Activated T-cell treated with anti-CD3 and anti-CD28 coated beads, Interleukin-2, amount 50 U/mL, for 24 hours (primary cell): ENCODE measurements at regions not wholly inside any gene's neighbourhood (a gene's known extent, or its start where the extent isn't known, plus 50 kb on each side); places are given as distances from the start of the nearest gene placed in this dataset.
A peak's percentile ranks its signal among the peaks of the same experiment; 100 is the strongest.

ENCODE experiments used
- DNase-seq: peaks from one replicate; pipeline ENCODE4 v3.0.0-alpha.2; 2020
- H3K27ac Mint-ChIP-seq: 2 replicates; pipeline ENCODE4 v1.8.0; 2020; ENCODE audit warnings: mild to moderate bottlenecking, mixed read lengths
- H3K27me3 Mint-ChIP-seq: 2 replicates; pipeline ENCODE4 v1.8.0; 2020; ENCODE audit warnings: mixed read lengths
- H3K36me3 Mint-ChIP-seq: 2 replicates; pipeline ENCODE4 v1.8.0; 2020; ENCODE audit warnings: low read depth, mixed read lengths
- H3K4me1 Mint-ChIP-seq: 2 replicates; pipeline ENCODE4 v1.8.0; 2020; ENCODE audit warnings: low read depth, mixed read lengths
- H3K4me3 Mint-ChIP-seq: 2 replicates; pipeline ENCODE4 v1.8.0; 2020; ENCODE audit warnings: mild to moderate bottlenecking, moderate library complexity, mixed read lengths
- H3K9me3 Mint-ChIP-seq: 2 replicates; pipeline ENCODE4 v1.8.0; 2020; ENCODE audit warnings: mixed read lengths

- Mint-ChIP-seq H3K4me3 (no peak overlapping the region), H3K9me3 (no peaks in the 10 kb centered on the region), H3K4me1 (no peaks in the 10 kb centered on the region), H3K27ac (no peak overlapping the region), H3K27me3 (no peaks in the 10 kb centered on the region), H3K36me3 (no peaks in the 10 kb centered on the region)
- no peak for DNase-seq
These were observed 552.4 kb upstream of the DAB2 start for GRCh38 chr5:39977066-39977655.

- Mint-ChIP-seq H3K4me3 (no peak overlapping the region), H3K27ac (no peak overlapping the region), H3K36me3 (no peaks in the 10 kb centered on the region), H3K4me1 (no peaks in the 10 kb centered on the region), H3K9me3 (no peaks in the 10 kb centered on the region), H3K27me3 (peaks cover 7% of the 10 kb centered on the region)
- no peak for DNase-seq
These were observed 545.5 kb upstream of the DAB2 start for GRCh38 chr5:39970117-39970798.

- no peak for DNase-seq
- Mint-ChIP-seq H3K27me3 (peaks cover 7% of the 10 kb centered on the region), H3K36me3 (no peaks in the 10 kb centered on the region), H3K9me3 (no peaks in the 10 kb centered on the region), H3K27ac (no peak overlapping the region), H3K4me1 (no peaks in the 10 kb centered on the region), H3K4me3 (no peak overlapping the region)
These were observed 543.6 kb upstream of the DAB2 start for GRCh38 chr5:39968381-39968780.

GRCh38 chr5:39955156-39955555 lies 530.4 kb upstream of the DAB2 start:
- no peaks in the 10 kb centered on the region for H3K36me3 Mint-ChIP-seq
- no peaks in the 10 kb centered on the region for H3K27me3 Mint-ChIP-seq
- no peak overlapping the region for H3K27ac Mint-ChIP-seq
- H3K9me3 Mint-ChIP-seq: no peaks in the 10 kb centered on the region
- peaks cover 3% of the 10 kb centered on the region for H3K4me1 Mint-ChIP-seq
- H3K4me3 Mint-ChIP-seq: no peak overlapping the region
- no peak for DNase-seq

GRCh38 chr5:39951070-39951469 lies 526.3 kb upstream of the DAB2 start:
- no peaks in the 10 kb centered on the region for H3K9me3 Mint-ChIP-seq

GRCh38 chr5:39948867-39949468 lies 524.2 kb upstream of the DAB2 start:
- H3K27ac Mint-ChIP-seq: no peak overlapping the region
- H3K36me3 Mint-ChIP-seq: no peaks in the 10 kb centered on the region
- H3K4me3 Mint-ChIP-seq: no peak overlapping the region
- H3K27me3 Mint-ChIP-seq: no peaks in the 10 kb centered on the region
- H3K4me1 Mint-ChIP-seq: peaks cover 6% of the 10 kb centered on the region
- no peaks in the 10 kb centered on the region for H3K9me3 Mint-ChIP-seq
- no peak for DNase-seq

More at GRCh38 chr5:39951070-39951469, 526.3 kb upstream of the DAB2 start:
- no peaks in the 10 kb centered on the region for H3K27me3 Mint-ChIP-seq
- no peak overlapping the region for H3K4me3 Mint-ChIP-seq
- H3K36me3 Mint-ChIP-seq: no peaks in the 10 kb centered on the region
- peaks cover 6% of the 10 kb centered on the region for H3K4me1 Mint-ChIP-seq
- no peak overlapping the region for H3K27ac Mint-ChIP-seq
- no peak for DNase-seq

GRCh38 chr5:39948341-39948740 lies 523.6 kb upstream of the DAB2 start:
- no peaks in the 10 kb centered on the region for H3K36me3 Mint-ChIP-seq
- DNase-seq: no peak
- no peak overlapping the region for H3K4me3 Mint-ChIP-seq
- no peaks in the 10 kb centered on the region for H3K27me3 Mint-ChIP-seq
- H3K27ac Mint-ChIP-seq: no peak overlapping the region
- H3K9me3 Mint-ChIP-seq: no peaks in the 10 kb centered on the region
- peaks cover 6% of the 10 kb centered on the region for H3K4me1 Mint-ChIP-seq

- peak overlapping the region; percentile 0 for H3K27ac Mint-ChIP-seq
- DNase-seq: no peak
- no peaks in the 10 kb centered on the region for H3K9me3 Mint-ChIP-seq
- no peaks in the 10 kb centered on the region for H3K27me3 Mint-ChIP-seq
- peaks cover 6% of the 10 kb centered on the region for H3K4me1 Mint-ChIP-seq
- H3K36me3 Mint-ChIP-seq: no peaks in the 10 kb centered on the region
- H3K4me3 Mint-ChIP-seq: no peak overlapping the region
These were observed 522.9 kb upstream of the DAB2 start for GRCh38 chr5:39947657-39948056.

- Mint-ChIP-seq H3K27ac (no peak overlapping the region), H3K4me1 (peaks cover 6% of the 10 kb centered on the region), H3K36me3 (no peaks in the 10 kb centered on the region), H3K9me3 (no peaks in the 10 kb centered on the region), H3K27me3 (no peaks in the 10 kb centered on the region), H3K4me3 (no peak overlapping the region)
- DNase-seq: no peak
These were observed 521.7 kb upstream of the DAB2 start for GRCh38 chr5:39946356-39947045.

GRCh38 chr5:39945870-39946269 lies 521.1 kb upstream of the DAB2 start:
- DNase-seq: no peak
- Mint-ChIP-seq H3K9me3 (no peaks in the 10 kb centered on the region), H3K36me3 (no peaks in the 10 kb centered on the region), H3K27me3 (no peaks in the 10 kb centered on the region), H3K4me3 (no peak overlapping the region), H3K27ac (no peak overlapping the region), H3K4me1 (peaks cover 3% of the 10 kb centered on the region)

- Mint-ChIP-seq H3K27me3 (no peaks in the 10 kb centered on the region), H3K27ac (no peak overlapping the region), H3K36me3 (no peaks in the 10 kb centered on the region), H3K4me3 (no peak overlapping the region), H3K9me3 (no peaks in the 10 kb centered on the region), H3K4me1 (no peaks in the 10 kb centered on the region)
- no peak for DNase-seq
These were observed 519.0 kb upstream of the DAB2 start for GRCh38 chr5:39943811-39944210.

- DNase-seq: no peak
- H3K27me3 Mint-ChIP-seq: peaks cover 8% of the 10 kb centered on the region
- H3K27ac Mint-ChIP-seq: no peak overlapping the region
- H3K36me3 Mint-ChIP-seq: no peaks in the 10 kb centered on the region
- no peak overlapping the region for H3K4me3 Mint-ChIP-seq
- H3K9me3 Mint-ChIP-seq: no peaks in the 10 kb centered on the region
- H3K4me1 Mint-ChIP-seq: no peaks in the 10 kb centered on the region
These were observed 517.8 kb upstream of the DAB2 start for GRCh38 chr5:39942606-39943005.

- no peak for DNase-seq
- no peak overlapping the region for H3K27ac Mint-ChIP-seq
- H3K36me3 Mint-ChIP-seq: no peaks in the 10 kb centered on the region
- no peaks in the 10 kb centered on the region for H3K4me1 Mint-ChIP-seq
- peaks cover 8% of the 10 kb centered on the region for H3K27me3 Mint-ChIP-seq
- no peak overlapping the region for H3K4me3 Mint-ChIP-seq
- no peaks in the 10 kb centered on the region for H3K9me3 Mint-ChIP-seq
These were observed 516.6 kb upstream of the DAB2 start for GRCh38 chr5:39941416-39941815.

GRCh38 chr5:39934830-39935229 lies 510.1 kb upstream of the DAB2 start:
- no peaks in the 10 kb centered on the region for H3K9me3 Mint-ChIP-seq
- no peak overlapping the region for H3K4me3 Mint-ChIP-seq
- no peaks in the 10 kb centered on the region for H3K36me3 Mint-ChIP-seq

GRCh38 chr5:39933061-39933460 lies 508.3 kb upstream of the DAB2 start:
- Mint-ChIP-seq H3K4me1 (peaks cover 2% of the 10 kb centered on the region), H3K4me3 (no peak overlapping the region), H3K27ac (no peak overlapping the region), H3K36me3 (no peaks in the 10 kb centered on the region), H3K9me3 (no peaks in the 10 kb centered on the region), H3K27me3 (peaks cover 30% of the 10 kb centered on the region)
- DNase-seq: no peak

More at GRCh38 chr5:39934830-39935229, 510.1 kb upstream of the DAB2 start:
- no peak for DNase-seq
- Mint-ChIP-seq H3K27ac (no peak overlapping the region), H3K27me3 (peaks cover 28% of the 10 kb centered on the region), H3K4me1 (peaks cover 2% of the 10 kb centered on the region)
